ENCODE measurements at regions not wholly inside any gene's neighbourhood (a gene's known extent, or its start where the extent isn't known, plus 50 kb on each side); places are given as distances from the start of the nearest gene placed in this dataset.
"Not testable (repeated sequence)": the region's sequence is repeated elsewhere in the genome, so short reads cannot be mapped to it uniquely, and the experiment has no call there.

- TF ChIP-seq POLR2AphosphoS5 (IDR thresholded peaks at IDR 0.05); EZH2 (IDR thresholded peaks at IDR 0.05; ENCODE audit: borderline replicate concordance, insufficient read depth, low read length, poor library complexity, severe bottlenecking); EP300 (conservative IDR thresholded peaks at IDR 0.05; ENCODE audit: poor library complexity, severe bottlenecking); RAD21 (conservative IDR thresholded peaks at IDR 0.05): not testable (repeated sequence)
- TF ChIP-seq, protein P1, sequence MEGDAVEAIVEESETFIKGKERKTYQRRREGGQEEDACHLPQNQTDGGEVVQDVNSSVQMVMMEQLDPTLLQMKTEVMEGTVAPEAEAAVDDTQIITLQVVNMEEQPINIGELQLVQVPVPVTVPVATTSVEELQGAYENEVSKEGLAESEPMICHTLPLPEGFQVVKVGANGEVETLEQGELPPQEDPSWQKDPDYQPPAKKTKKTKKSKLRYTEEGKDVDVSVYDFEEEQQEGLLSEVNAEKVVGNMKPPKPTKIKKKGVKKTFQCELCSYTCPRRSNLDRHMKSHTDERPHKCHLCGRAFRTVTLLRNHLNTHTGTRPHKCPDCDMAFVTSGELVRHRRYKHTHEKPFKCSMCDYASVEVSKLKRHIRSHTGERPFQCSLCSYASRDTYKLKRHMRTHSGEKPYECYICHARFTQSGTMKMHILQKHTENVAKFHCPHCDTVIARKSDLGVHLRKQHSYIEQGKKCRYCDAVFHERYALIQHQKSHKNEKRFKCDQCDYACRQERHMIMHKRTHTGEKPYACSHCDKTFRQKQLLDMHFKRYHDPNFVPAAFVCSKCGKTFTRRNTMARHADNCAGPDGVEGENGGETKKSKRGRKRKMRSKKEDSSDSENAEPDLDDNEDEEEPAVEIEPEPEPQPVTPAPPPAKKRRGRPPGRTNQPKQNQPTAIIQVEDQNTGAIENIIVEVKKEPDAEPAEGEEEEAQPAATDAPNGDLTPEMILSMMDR (IDR thresholded peaks at IDR 0.05; ENCODE audit: poor library complexity, severe bottlenecking) = not testable (repeated sequence)
Measured at GRCh38 chr6:141457984-141458383, 674.7 kb upstream of the GJE1 start.

Measured in neural cell (in vitro differentiated cells).